Stimulated activated naive CD8-positive, alpha-beta T cell treated with anti-CD3 and anti-CD28 coated beads, Interleukin-15, amount 100 ng/mL, for 72 hours (primary cell): ENCODE measurements at regions not wholly inside any gene's neighbourhood (a gene's known extent, or its start where the extent isn't known, plus 50 kb on each side); places are given as distances from the start of the nearest gene placed in this dataset.

Experiments
- ATAC-seq: fragments of 150-1000 bp; cut with Tn5 transposase; 2 replicates; pipeline ENCODE4 v1.10.0; 2021; ENCODE audit warnings: mild to moderate bottlenecking, moderate library complexity
- DNase-seq, 2 donors: peaks; one replicate each; pipeline ENCODE4 v3.0.0; 2021 to 2022
- H3K27ac Mint-ChIP-seq, 2 donors: one replicate each; pipeline ENCODE4 v1.8.0; 2022; ENCODE audit warnings: mild to moderate bottlenecking in 2 of 2, mixed read lengths in 2 of 2, moderate library complexity in 2 of 2
- H3K27me3 Mint-ChIP-seq: one replicate; pipeline ENCODE4 v1.8.0; 2022; ENCODE audit warnings: mixed read lengths
- H3K4me1 Mint-ChIP-seq: one replicate; pipeline ENCODE4 v1.8.0; 2022; ENCODE audit warnings: mild to moderate bottlenecking, mixed read lengths
- H3K4me3 Mint-ChIP-seq, 2 donors: one replicate each; pipeline ENCODE4 v1.8.0; 2022; ENCODE audit warnings: mild to moderate bottlenecking in 2 of 2, mixed read lengths in 2 of 2, moderate library complexity in 1 of 2
- H3K9me3 Mint-ChIP-seq, 2 donors: one replicate each; pipeline ENCODE4 v1.8.0; 2022; ENCODE audit warnings: mixed read lengths in 2 of 2

DNA sequence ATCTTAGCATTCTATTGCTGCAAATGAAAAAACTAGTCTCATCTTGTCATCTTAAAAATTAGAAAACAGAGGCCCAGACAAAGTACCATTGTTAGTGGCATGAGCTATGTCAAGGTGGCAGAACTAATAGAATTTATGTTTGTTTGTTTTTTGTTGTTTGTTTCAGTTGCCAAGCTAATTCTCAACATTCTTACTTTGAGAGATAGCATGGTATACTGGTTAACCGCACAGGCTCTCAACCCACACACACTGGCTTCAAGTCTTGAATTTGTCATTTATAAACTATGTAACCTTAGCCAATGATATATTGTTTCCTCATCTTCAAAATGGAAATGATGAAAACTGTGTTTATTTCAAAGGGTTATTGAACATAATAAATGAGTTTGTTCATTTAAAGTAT, 367.6 kb upstream of the PLSCR5 start:
- Mint-ChIP-seq H3K27me3 (no peaks in the 10 kb centered on the region), H3K4me3 (no peak overlapping the region), H3K9me3 (peaks cover 0 to 12% of the 10 kb centered on the region in 2 donors), H3K27ac (no peak overlapping the region), H3K4me1 (no peaks in the 10 kb centered on the region)
- DNase-seq (no peak), ATAC-seq (no peak)

DNA sequence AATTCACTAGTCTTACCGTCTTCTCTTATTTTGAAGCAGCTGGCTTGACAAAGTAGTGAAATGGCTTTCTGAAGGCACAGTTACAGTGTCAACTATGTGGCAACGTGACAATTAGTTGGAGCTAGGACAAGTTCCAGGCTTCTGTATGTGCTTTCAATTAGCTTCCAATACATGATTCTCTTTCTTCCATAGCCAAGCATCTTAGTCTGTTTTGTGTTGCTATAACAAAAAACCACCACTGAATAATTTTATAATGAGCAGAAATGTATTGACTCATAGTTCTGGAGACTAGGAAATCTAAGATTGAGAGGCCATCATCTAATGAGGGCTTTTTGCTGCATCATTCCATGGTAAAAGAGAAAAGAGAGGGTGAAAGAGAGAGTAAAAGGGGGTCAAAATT, 365.1 kb upstream of the PLSCR5 start:
- DNase-seq (no peak), ATAC-seq (no peak)
- H3K27me3 Mint-ChIP-seq, result no peaks in the 10 kb centered on the region
- no peaks in the 10 kb centered on the region for H3K9me3 Mint-ChIP-seq
- H3K4me1 Mint-ChIP-seq, result no peaks in the 10 kb centered on the region
- no peak overlapping the region for H3K4me3 Mint-ChIP-seq
- no peak overlapping the region for H3K27ac Mint-ChIP-seq

DNA sequence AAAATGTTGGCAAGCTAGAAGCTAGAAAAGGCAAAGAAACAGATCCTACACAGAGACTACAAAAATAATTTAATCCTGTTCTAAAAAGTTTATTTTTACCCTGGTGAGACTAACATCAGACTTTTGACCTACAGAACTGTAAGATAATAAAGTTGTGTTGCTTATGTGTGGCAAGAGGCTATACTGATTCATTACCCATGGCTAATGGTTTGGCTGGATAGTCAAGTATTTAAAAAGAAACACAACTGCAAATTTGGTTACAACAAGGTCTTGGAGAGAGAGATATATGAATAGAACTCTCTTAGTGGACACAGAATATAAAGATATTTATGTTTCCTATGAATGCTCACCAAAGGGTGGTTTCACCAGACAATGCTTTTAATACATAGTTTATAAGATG, 364.2 kb upstream of the PLSCR5 start:
- DNase-seq, result no peak
- Mint-ChIP-seq H3K9me3 (no peaks in the 10 kb centered on the region), H3K27ac (no peak overlapping the region), H3K4me1 (no peaks in the 10 kb centered on the region), H3K4me3 (no peak overlapping the region), H3K27me3 (no peaks in the 10 kb centered on the region)
- no peak for ATAC-seq

GRCh38 chr3:146968204-146968651, 363.1 kb upstream of the PLSCR5 start:
- no peak for DNase-seq
- H3K4me1 Mint-ChIP-seq, result no peaks in the 10 kb centered on the region
- no peak for ATAC-seq
- H3K9me3 Mint-ChIP-seq, result peaks cover 0 to 6% of the 10 kb centered on the region in 2 donors
- no peak overlapping the region for H3K27ac Mint-ChIP-seq
- no peak overlapping the region for H3K4me3 Mint-ChIP-seq
- H3K27me3 Mint-ChIP-seq, result no peaks in the 10 kb centered on the region

GRCh38 chr3:146967783-146968182, 362.6 kb upstream of the PLSCR5 start:
- ATAC-seq, result no peak
- peaks cover 0 to 10% of the 10 kb centered on the region in 2 donors for H3K9me3 Mint-ChIP-seq
- no peaks in the 10 kb centered on the region for H3K27me3 Mint-ChIP-seq
- no peak for DNase-seq
- H3K4me1 Mint-ChIP-seq, result no peaks in the 10 kb centered on the region
- H3K4me3 Mint-ChIP-seq, result no peak overlapping the region
- H3K27ac Mint-ChIP-seq, result no peak overlapping the region

GRCh38 chr3:146966124-146966523, 361.0 kb upstream of the PLSCR5 start:
- ATAC-seq (no peak), DNase-seq (no peak)
- H3K9me3 Mint-ChIP-seq, result peaks cover 0 to 10% of the 10 kb centered on the region in 2 donors
- no peaks in the 10 kb centered on the region for H3K4me1 Mint-ChIP-seq
- H3K4me3 Mint-ChIP-seq, result no peak overlapping the region
- no peaks in the 10 kb centered on the region for H3K27me3 Mint-ChIP-seq
- H3K27ac Mint-ChIP-seq, result no peak overlapping the region

GRCh38 chr3:146953511-146953981, 348.4 kb upstream of the PLSCR5 start:
- DNase-seq (no peak), ATAC-seq (no peak)
- H3K27me3 Mint-ChIP-seq, result no peaks in the 10 kb centered on the region
- H3K4me3 Mint-ChIP-seq, result no peak overlapping the region
- no peaks in the 10 kb centered on the region for H3K4me1 Mint-ChIP-seq
- H3K9me3 Mint-ChIP-seq, result peaks cover 0 to 5% of the 10 kb centered on the region in 2 donors
- H3K27ac Mint-ChIP-seq, result no peak overlapping the region

DNA sequence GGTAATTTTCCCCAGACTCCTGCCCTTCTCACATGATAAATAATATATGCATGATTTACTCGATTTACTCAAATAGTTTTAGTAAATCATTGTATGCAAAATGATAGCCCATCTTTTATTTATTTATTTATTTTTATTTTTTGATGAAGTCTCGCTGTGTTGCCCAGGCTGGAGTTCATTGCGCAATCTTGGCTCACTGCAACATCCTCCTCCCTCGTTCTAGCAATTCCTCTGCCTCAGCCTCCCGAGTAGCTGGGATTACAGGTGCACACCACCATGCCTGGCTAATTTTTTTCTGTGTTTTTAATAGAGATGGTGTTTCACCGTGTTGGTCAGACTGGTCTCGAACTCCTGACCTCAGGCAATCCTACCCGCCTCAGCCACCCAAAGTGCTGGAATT, 343.8 kb upstream of the PLSCR5 start:
- no peak overlapping the region for H3K27ac Mint-ChIP-seq
- DNase-seq (no peak), ATAC-seq (no peak)

DNA sequence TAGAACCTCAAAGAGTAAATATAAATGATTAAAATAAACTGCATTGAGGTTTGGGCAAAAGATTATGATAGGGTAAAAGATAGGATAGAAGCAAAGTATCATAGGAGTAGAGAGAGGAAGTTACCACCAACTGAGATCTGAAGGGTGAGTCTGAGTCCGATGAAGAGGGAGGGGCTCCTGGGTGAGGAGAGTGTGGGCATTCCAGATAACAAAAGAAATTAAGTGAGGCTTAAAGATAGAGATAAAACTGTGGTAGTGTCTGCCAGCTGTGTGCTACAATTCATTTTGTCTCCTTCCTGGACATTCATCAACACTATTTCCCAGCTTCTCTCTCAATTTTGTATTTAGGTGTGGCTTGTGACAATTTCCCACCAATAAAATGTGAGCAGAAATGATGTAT, 343.0 kb upstream of the PLSCR5 start:
- Mint-ChIP-seq H3K27me3 (no peaks in the 10 kb centered on the region), H3K4me3 (no peak overlapping the region), H3K27ac (no peak overlapping the region), H3K4me1 (no peaks in the 10 kb centered on the region), H3K9me3 (peaks cover under 1 to 6% of the 10 kb centered on the region in 2 donors)
- DNase-seq (no peak), ATAC-seq (no peak)

More for the DNA sequence above, 343.8 kb upstream of the PLSCR5 start:
- H3K9me3 Mint-ChIP-seq, result peaks cover under 1 to 5% of the 10 kb centered on the region in 2 donors
- no peaks in the 10 kb centered on the region for H3K27me3 Mint-ChIP-seq
- no peaks in the 10 kb centered on the region for H3K4me1 Mint-ChIP-seq
- no peak overlapping the region for H3K4me3 Mint-ChIP-seq

DNA sequence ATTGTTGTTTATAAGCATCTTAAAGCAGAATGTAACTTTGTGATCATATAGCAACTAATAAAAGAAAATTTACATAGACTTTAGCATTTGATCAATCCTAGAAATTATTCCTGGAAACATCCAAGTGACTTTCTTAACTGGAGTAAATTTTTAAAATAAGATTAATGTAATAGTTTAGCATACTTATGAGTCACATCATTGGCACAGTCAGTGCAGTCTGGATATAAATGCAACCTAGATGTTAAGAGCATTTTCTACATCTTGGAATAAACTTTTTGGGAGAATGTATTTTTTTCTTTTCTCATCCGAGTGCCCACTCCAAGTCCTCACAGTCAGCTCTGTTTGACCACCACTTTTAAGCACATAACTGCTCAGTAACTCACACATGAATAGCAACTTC, 324.6 kb upstream of the PLSCR5 start:
- no peak overlapping the region for H3K4me3 Mint-ChIP-seq
- no peaks in the 10 kb centered on the region for H3K4me1 Mint-ChIP-seq
- H3K27me3 Mint-ChIP-seq, result no peaks in the 10 kb centered on the region
- no peak for ATAC-seq
- no peak for DNase-seq
- no peak overlapping the region for H3K27ac Mint-ChIP-seq
- H3K9me3 Mint-ChIP-seq, result peaks cover 0 to 12% of the 10 kb centered on the region in 2 donors

DNA sequence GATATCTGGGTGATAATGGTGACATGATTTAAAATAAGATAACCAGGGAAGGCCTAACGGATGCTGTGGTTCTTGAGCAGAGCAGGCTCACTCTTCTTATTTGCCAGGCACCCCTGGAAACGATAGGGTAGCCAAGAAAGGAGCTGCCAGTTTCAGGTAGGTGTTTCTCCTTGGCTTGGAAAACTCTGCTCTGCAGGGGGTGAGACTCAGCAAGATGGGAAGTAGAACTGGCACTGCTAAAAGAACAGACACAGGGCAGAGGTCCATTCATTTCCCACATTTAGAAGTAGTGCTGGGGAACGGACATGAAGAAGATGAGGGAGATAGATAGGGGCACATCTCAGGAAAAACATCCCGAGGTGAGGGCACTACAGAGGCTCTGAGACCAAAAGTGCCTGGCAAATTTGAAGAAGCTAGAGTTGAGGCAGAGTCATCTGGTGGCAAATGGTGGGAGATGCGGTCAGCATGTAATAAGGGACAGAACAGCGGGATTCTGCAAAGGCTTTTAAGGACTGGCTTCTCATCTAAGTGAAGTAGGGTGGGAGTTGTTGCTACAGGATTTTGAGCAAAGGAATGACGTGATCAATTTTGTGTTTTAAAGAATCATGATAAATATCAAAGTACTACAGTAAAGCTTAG, 323.4 kb upstream of the PLSCR5 start:
- Mint-ChIP-seq H3K27ac (no peak overlapping the region), H3K27me3 (no peaks in the 10 kb centered on the region), H3K4me1 (no peaks in the 10 kb centered on the region), H3K9me3 (peaks cover 0 to 12% of the 10 kb centered on the region in 2 donors), H3K4me3 (no peak overlapping the region)
- DNase-seq (no peak), ATAC-seq (no peak)

DNA sequence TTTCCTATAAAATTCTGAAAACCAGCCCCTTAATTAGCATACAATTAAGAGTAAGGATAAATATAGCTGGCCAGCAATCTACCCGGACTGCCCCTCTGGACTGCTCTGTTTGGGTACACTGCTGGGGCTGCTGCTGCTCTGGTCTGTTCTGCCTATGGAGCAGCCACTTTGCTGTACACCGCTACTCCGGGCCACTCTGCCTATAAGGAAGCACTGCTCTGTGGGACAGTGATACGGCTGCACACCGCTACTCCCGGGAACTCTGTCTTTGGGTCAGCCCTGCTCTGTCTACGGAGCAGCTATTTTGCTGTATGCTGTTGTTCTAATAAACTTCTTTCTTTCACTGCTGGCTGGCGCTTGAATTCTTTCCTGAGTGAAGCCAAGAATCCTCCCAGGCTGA, 316.5 kb upstream of the PLSCR5 start:
- ATAC-seq (no peak), DNase-seq (no peak)
- no peaks in the 10 kb centered on the region for H3K27me3 Mint-ChIP-seq
- no peak overlapping the region for H3K4me3 Mint-ChIP-seq
- H3K4me1 Mint-ChIP-seq, result no peaks in the 10 kb centered on the region
- H3K27ac Mint-ChIP-seq, result no peak overlapping the region
- H3K9me3 Mint-ChIP-seq, result peaks cover 8 to 13% of the 10 kb centered on the region in 2 donors

GRCh38 chr3:146914409-146914808, 309.3 kb upstream of the PLSCR5 start:
- Mint-ChIP-seq H3K4me3 (no peak overlapping the region), H3K4me1 (no peaks in the 10 kb centered on the region), H3K27me3 (no peaks in the 10 kb centered on the region), H3K27ac (no peak overlapping the region), H3K9me3 (peaks cover 6 to 10% of the 10 kb centered on the region in 2 donors)
- DNase-seq, result no peak
- no peak for ATAC-seq

- Mint-ChIP-seq H3K9me3 (peaks cover 1 to 10% of the 10 kb centered on the region in 2 donors), H3K4me3 (no peak overlapping the region), H3K27me3 (no peaks in the 10 kb centered on the region), H3K4me1 (no peaks in the 10 kb centered on the region), H3K27ac (no peak overlapping the region)
- ATAC-seq, result no peak
- DNase-seq, result no peak
These were observed 307.3 kb upstream of the PLSCR5 start for GRCh38 chr3:146912241-146913015.

- no peaks in the 10 kb centered on the region for H3K27me3 Mint-ChIP-seq
- H3K27ac Mint-ChIP-seq, result no peak overlapping the region
- no peak overlapping the region for H3K4me3 Mint-ChIP-seq
- no peaks in the 10 kb centered on the region for H3K9me3 Mint-ChIP-seq
- ATAC-seq, result no peak
- no peaks in the 10 kb centered on the region for H3K4me1 Mint-ChIP-seq
- DNase-seq, result no peak
These were observed 298.8 kb upstream of the PLSCR5 start for GRCh38 chr3:146903927-146904326.

GRCh38 chr3:146899171-146899570, 294.0 kb upstream of the PLSCR5 start:
- Mint-ChIP-seq H3K27me3 (no peaks in the 10 kb centered on the region), H3K4me3 (no peak overlapping the region), H3K4me1 (no peaks in the 10 kb centered on the region), H3K27ac (no peak overlapping the region), H3K9me3 (no peaks in the 10 kb centered on the region)
- DNase-seq (no peak), ATAC-seq (no peak)
